ENCODE measurements at regions not wholly inside any gene's neighbourhood (a gene's known extent, or its start where the extent isn't known, plus 50 kb on each side); places are given as distances from the start of the nearest gene placed in this dataset.

GRCh38 chr10:108014145-108014901 lies 849.8 kb upstream of the SORCS1 start:
- no peaks in the 10 kb centered on the region for H3K27me3 ChIP-seq

DNA sequence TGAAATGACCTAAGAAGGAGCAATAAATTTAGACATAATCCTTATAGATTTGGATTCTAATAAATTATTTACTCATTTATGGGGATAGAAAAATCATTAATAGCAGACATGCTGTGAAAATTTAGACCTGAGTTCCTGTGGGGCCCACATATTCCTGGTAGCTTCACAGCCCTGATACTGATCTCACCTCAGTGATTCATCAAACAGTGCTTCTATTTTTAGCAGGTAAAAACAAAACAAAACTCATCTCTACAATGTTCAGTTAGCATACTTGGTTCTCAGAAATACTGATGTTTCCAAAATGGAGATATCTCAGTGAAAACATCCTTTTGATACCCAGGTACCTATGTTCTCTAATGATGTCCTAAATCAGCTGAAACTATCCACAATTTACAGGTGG lies 841.1 kb upstream of the SORCS1 start:
- intact Hi-C loops (cut with DNase I): no loop called here
- Histone ChIP-seq H3K27ac (no peak overlapping the region), H3K36me3 (no peaks in the 10 kb centered on the region), H3K9me3 (no peaks in the 10 kb centered on the region), H3K27me3 (no peaks in the 10 kb centered on the region), H3K4me3 (no peak overlapping the region), H3K4me1 (ENCODE audit: insufficient read depth) (no peaks in the 10 kb centered on the region)
- TF ChIP-seq EP300 (IDR thresholded peaks at IDR 0.05) (no peak), POLR2A (IDR thresholded peaks at IDR 0.05) (no peak), CTCF (IDR thresholded peaks at IDR 0.05) (no peak)
- DNase-seq: no peak

More at GRCh38 chr10:108014145-108014901, 849.8 kb upstream of the SORCS1 start:
- no peaks in the 10 kb centered on the region for H3K4me1 ChIP-seq (ENCODE audit: insufficient read depth)
- no peak overlapping the region for H3K4me3 ChIP-seq
- H3K27ac ChIP-seq: no peak overlapping the region
- TF ChIP-seq EP300 (IDR thresholded peaks at IDR 0.05) (no peak), POLR2A (IDR thresholded peaks at IDR 0.05) (no peak), CTCF (IDR thresholded peaks at IDR 0.05) (no peak)
- intact Hi-C loops (cut with DNase I): no loop called here
- DNase-seq: no peak
- H3K9me3 ChIP-seq: no peaks in the 10 kb centered on the region
- no peaks in the 10 kb centered on the region for H3K36me3 ChIP-seq
- 68 to 73% (median 69%) methylated on average over 4 of the region's 4 CpGs for WGBS, 3 donors

DNA sequence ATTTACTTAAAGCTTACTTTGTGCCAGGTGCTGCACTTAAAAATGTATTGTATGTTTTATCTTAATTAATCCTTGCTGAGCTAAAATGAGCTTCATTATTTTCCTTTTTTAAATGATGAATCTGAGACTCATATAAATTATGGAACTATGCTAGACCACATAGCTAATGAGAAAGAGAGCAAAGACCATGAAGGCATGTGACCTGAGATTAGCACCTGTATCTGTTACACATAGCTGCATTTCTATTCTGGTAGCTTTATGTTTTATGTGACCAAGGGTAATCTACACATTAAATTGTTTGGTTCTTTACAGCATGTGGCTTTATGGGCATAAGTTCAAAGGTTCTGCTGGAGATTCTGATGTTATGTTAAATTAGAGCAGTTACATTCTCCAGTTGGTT lies 839.1 kb upstream of the SORCS1 start:
- Histone ChIP-seq H3K36me3 (no peaks in the 10 kb centered on the region), H3K27ac (no peak overlapping the region), H3K9me3 (no peaks in the 10 kb centered on the region), H3K27me3 (no peaks in the 10 kb centered on the region), H3K4me3 (no peak overlapping the region), H3K4me1 (ENCODE audit: insufficient read depth) (no peaks in the 10 kb centered on the region)
- no peak for TF ChIP-seq POLR2A (IDR thresholded peaks at IDR 0.05)
- no peak for TF ChIP-seq EP300 (IDR thresholded peaks at IDR 0.05)
- no peak for TF ChIP-seq CTCF (IDR thresholded peaks at IDR 0.05)
- no peak for DNase-seq
- intact Hi-C loops (cut with DNase I): no loop called here

- Histone ChIP-seq H3K27me3 (no peaks in the 10 kb centered on the region), H3K36me3 (no peaks in the 10 kb centered on the region), H3K9me3 (no peaks in the 10 kb centered on the region), H3K27ac (no peak overlapping the region), H3K4me1 (ENCODE audit: insufficient read depth) (no peaks in the 10 kb centered on the region), H3K4me3 (no peak overlapping the region)
- intact Hi-C loops (cut with DNase I): no loop called here
- no peak for TF ChIP-seq CTCF (IDR thresholded peaks at IDR 0.05)
- TF ChIP-seq EP300 (IDR thresholded peaks at IDR 0.05): no peak
- no peak for TF ChIP-seq POLR2A (IDR thresholded peaks at IDR 0.05)
- no peak for DNase-seq
These were observed 838.6 kb upstream of the SORCS1 start for GRCh38 chr10:108003061-108003460.

Data from ovary (tissue), 7 donors.